Bronchial epithelial cell (primary cell): ENCODE measurements at regions not wholly inside any gene's neighbourhood (a gene's known extent, or its start where the extent isn't known, plus 50 kb on each side); places are given as distances from the start of the nearest gene placed in this dataset.
"Not testable (repeated sequence)": the region's sequence is repeated elsewhere in the genome, so short reads cannot be mapped to it uniquely, and the experiment has no call there.

Experiments used
- DNase-seq: peaks from one replicate; pipeline ENCODE4 v3.0.0-alpha.2; 2010; ENCODE audit warnings: low read depth
- FAIRE-seq: peaks from 2 replicates; lab custom pipeline; 2011; peaks lifted over from hg19 to GRCh38; lab: Jason Lieb, UNC
- H3K27me3 ChIP-seq: 2 replicates; pipeline ENCODE4 v1.5.1; 2011; ENCODE audit warnings: low read length; ENCODE audit not compliant: control insufficient read depth, insufficient read depth
- H3K36me3 ChIP-seq: 2 replicates; pipeline ENCODE4 v1.5.1; 2011; ENCODE audit warnings: low read length; ENCODE audit not compliant: control insufficient read depth, insufficient read depth
- H3K4me3 ChIP-seq: 2 replicates; pipeline ENCODE4 v1.5.1; 2011; ENCODE audit warnings: mild to moderate bottlenecking, low read depth, low read length, control low read depth
- CTCF ChIP-seq: IDR thresholded peaks from 2 replicates; pipeline ENCODE4 v1.5.1; 2011; ENCODE audit warnings: mild to moderate bottlenecking, moderate library complexity, low read length, control low read depth, inconsistent platforms; ENCODE audit not compliant: insufficient read depth, severe bottlenecking

- DNase-seq (no peak), FAIRE-seq (no peak)
- no peak for TF ChIP-seq CTCF
- Histone ChIP-seq H3K4me3 (no peak overlapping the region), H3K27me3 (no peaks in the 10 kb centered on the region), H3K36me3 (no peaks in the 10 kb centered on the region)
Measured at GRCh38 chr9:85331626-85332025, 410.1 kb downstream of the AGTPBP1 start.

GRCh38 chr9:85322592-85322991 lies 419.2 kb downstream of the AGTPBP1 start:
- H3K36me3 ChIP-seq, result no peaks in the 10 kb centered on the region
- peaks cover 2% of the 10 kb centered on the region for H3K27me3 ChIP-seq
- no peak for DNase-seq
- H3K4me3 ChIP-seq, result no peak overlapping the region
- no peak for TF ChIP-seq CTCF
- FAIRE-seq, result no peak

- Histone ChIP-seq H3K36me3 (no peaks in the 10 kb centered on the region), H3K27me3 (peaks cover 2% of the 10 kb centered on the region), H3K4me3 (no peak overlapping the region)
- no peak for FAIRE-seq
- no peak for TF ChIP-seq CTCF
- DNase-seq, result peak; percentile 67
Measured at GRCh38 chr9:85321561-85321960, 420.2 kb downstream of the AGTPBP1 start.

- no peak for TF ChIP-seq CTCF
- Histone ChIP-seq H3K36me3 (no peaks in the 10 kb centered on the region), H3K27me3 (peaks cover 2% of the 10 kb centered on the region), H3K4me3 (no peak overlapping the region)
- DNase-seq, result no peak
- FAIRE-seq, result no peak
Measured at GRCh38 chr9:85319936-85320656, 421.7 kb downstream of the AGTPBP1 start.

- not testable (repeated sequence) for DNase-seq, H3K27me3 ChIP-seq, H3K36me3 ChIP-seq, FAIRE-seq, H3K4me3 ChIP-seq
Measured at GRCh38 chr9:85315535-85315934, 426.2 kb downstream of the AGTPBP1 start.

GRCh38 chr9:85310573-85310972 lies 431.2 kb downstream of the AGTPBP1 start:
- DNase-seq (peak; percentile 20), FAIRE-seq (no peak)
- H3K4me3 ChIP-seq, result no peak overlapping the region

More at GRCh38 chr9:85310573-85310972, 431.2 kb downstream of the AGTPBP1 start:
- Histone ChIP-seq H3K27me3 (no peaks in the 10 kb centered on the region), H3K36me3 (no peaks in the 10 kb centered on the region)
- no peak for TF ChIP-seq CTCF
